SK-N-SH (cell line): ENCODE measurements at regions not wholly inside any gene's neighbourhood (a gene's known extent, or its start where the extent isn't known, plus 50 kb on each side); places are given as distances from the start of the nearest gene placed in this dataset.

Experiments used
- CTCF ChIA-PET: fragments of 300-600, 350-600 bp; formaldehyde crosslinking; extraction: SDS; loops from one replicate; lab custom pipeline; 2021; lab: Yijun Ruan, JAX
- POLR2A ChIA-PET: fragments of 350-600 bp; sonication (Branson Sonifier 250); formaldehyde crosslinking; extraction: SDS; loops from one replicate; lab custom pipeline; 2020; ENCODE audit warnings: antibody characterized with exemption, inconsistent platforms; lab: Yijun Ruan, JAX
- DNase-seq: peaks from one replicate; pipeline ENCODE4 v3.0.0; 2012
- H2AFZ ChIP-seq: fragments of 200-600 bp; sonication (generic); 2 replicates; pipeline ENCODE4 v1.8.1; 2016; ENCODE audit warnings: antibody characterized with exemption, mild to moderate bottlenecking, low read depth
- H3F3A ChIP-seq: fragments of 200-600 bp; sonication (generic); replicated peaks from 2 replicates; pipeline ENCODE3; 2016; ENCODE audit warnings: antibody characterized with exemption, mild to moderate bottlenecking; ENCODE audit not compliant: insufficient read depth
- H3K27ac ChIP-seq, 2 experiments: fragments of 200-500 bp in 1 of 2; fragments of 200-600 bp in 1 of 2; sonication (Bioruptor generic) in 1 of 2; sonication (generic), shearing (Covaris generic) in 1 of 2; 2 replicates each; pipeline versions ENCODE4 v1.5.1 to v1.6.1; 2014 to 2016; ENCODE audit warnings: low read depth in 2 of 2, inconsistent platforms in 1 of 2, low read length in 1 of 2, mild to moderate bottlenecking in 1 of 2, mixed read lengths in 1 of 2
- H3K27me3 ChIP-seq: fragments of 200-600 bp; sonication (generic), shearing (Covaris generic); 2 replicates; pipeline ENCODE4 v1.6.1; 2016; ENCODE audit warnings: mixed run types; ENCODE audit not compliant: insufficient read depth
- H3K36me3 ChIP-seq, 2 experiments: fragments of 200-500 bp in 1 of 2; fragments of 200-600 bp in 1 of 2; sonication (Bioruptor generic) in 1 of 2; sonication (generic) in 1 of 2; replicated peaks in 1 of 2; 2 replicates each; pipeline versions ENCODE3 to v1.5.1; 2014 to 2016; ENCODE audit warnings: low read length in 1 of 2, mild to moderate bottlenecking in 1 of 2; ENCODE audit not compliant: insufficient read depth in 2 of 2, control insufficient read depth in 1 of 2
- H3K4me1 ChIP-seq, 2 experiments: fragments of 200-500 bp in 1 of 2; fragments of 200-600 bp in 1 of 2; sonication (Bioruptor generic) in 1 of 2; sonication (generic), shearing (Covaris generic) in 1 of 2; 2 replicates each; pipeline versions ENCODE4 v1.5.1 to v1.6.1; 2014 to 2016; ENCODE audit warnings: low read depth in 1 of 2, low read length in 1 of 2, mixed run types in 1 of 2; ENCODE audit not compliant: insufficient read depth in 2 of 2, control insufficient read depth in 1 of 2
- H3K4me2 ChIP-seq: fragments of 200-600 bp; sonication (generic), shearing (Covaris generic); 2 replicates; pipeline ENCODE4 v1.6.1; 2017; ENCODE audit warnings: mixed run types
- H3K4me3 ChIP-seq, 2 experiments: fragments of 200-500 bp in 1 of 2; fragments of 200-600 bp in 1 of 2; sonication (Bioruptor generic) in 1 of 2; sonication (generic), shearing (Covaris generic) in 1 of 2; 2 replicates each; pipeline versions ENCODE4 v1.5.1 to v1.8.1; 2014 to 2016; ENCODE audit warnings: low read depth in 2 of 2, inconsistent platforms in 1 of 2, low read length in 1 of 2, mild to moderate bottlenecking in 1 of 2, mixed read lengths in 1 of 2, moderate library complexity in 1 of 2
- H3K79me2 ChIP-seq: fragments of 200-600 bp; sonication (generic); 2 replicates; pipeline ENCODE4 v1.8.1; 2017; ENCODE audit warnings: mild to moderate bottlenecking; ENCODE audit not compliant: insufficient read depth
- H3K9ac ChIP-seq: fragments of 200-600 bp; sonication (generic); 2 replicates; pipeline ENCODE4 v1.6.1; 2017; ENCODE audit warnings: mixed run types
- H3K9me2 ChIP-seq: fragments of 200-600 bp; sonication (generic); 2 replicates; pipeline ENCODE4 v1.6.1; 2017; ENCODE audit warnings: mixed run types
- H3K9me3 ChIP-seq: fragments of 200-600 bp; sonication (generic); 2 replicates; pipeline ENCODE4 v1.6.1; 2017; ENCODE audit warnings: mixed run types, mild to moderate bottlenecking, moderate library complexity
- H4K20me1 ChIP-seq: fragments of 200-600 bp; sonication (generic); 2 replicates; pipeline ENCODE4 v1.6.1; 2017; ENCODE audit warnings: mild to moderate bottlenecking, mixed run types; ENCODE audit not compliant: insufficient read depth
- ELF1 ChIP-seq: IDR thresholded peaks from 2 replicates; pipeline ENCODE4 v1.4.0; 2012
- EP300 ChIP-seq, 2 experiments: IDR thresholded peaks; 2 replicates each; pipeline versions ENCODE4 v1.4.0 to v1.6.1; 2012; ENCODE audit warnings: borderline replicate concordance in 1 of 2, low read depth in 1 of 2, low read length in 1 of 2
- FOSL2 ChIP-seq: IDR thresholded peaks from 2 replicates; pipeline ENCODE4 v1.4.0; 2012; ENCODE audit warnings: low read depth, mild to moderate bottlenecking, moderate library complexity, borderline replicate concordance
- GABPA ChIP-seq: IDR thresholded peaks from 2 replicates; pipeline ENCODE4 v1.4.0; 2012; ENCODE audit warnings: low read depth, mild to moderate bottlenecking
- JUND ChIP-seq: IDR thresholded peaks from 2 replicates; pipeline ENCODE4 v1.4.0; 2012
- MAX ChIP-seq: IDR thresholded peaks from 2 replicates; pipeline ENCODE4 v1.4.0; 2012; ENCODE audit warnings: low read depth
- MXI1 ChIP-seq: IDR thresholded peaks from 2 replicates; pipeline ENCODE4 v1.6.1; 2012; ENCODE audit warnings: mild to moderate bottlenecking, low read depth, low read length, improper control_type of control experiment
- NFIC ChIP-seq: IDR thresholded peaks from 2 replicates; pipeline ENCODE4 v1.4.0; 2012; ENCODE audit warnings: borderline replicate concordance
- RCOR1 ChIP-seq: fragments of 150-350 bp; IDR thresholded peaks from 2 replicates; pipeline ENCODE4 v1.6.1; 2017; ENCODE audit warnings: antibody characterized with exemption, low read length
- REST ChIP-seq: IDR thresholded peaks from 2 replicates; pipeline ENCODE4 v1.6.1; 2012; ENCODE audit warnings: mild to moderate bottlenecking, low read depth, low read length, moderate library complexity
- RFX5 ChIP-seq: IDR thresholded peaks from 2 replicates; pipeline ENCODE4 v1.6.1; 2012; ENCODE audit warnings: mild to moderate bottlenecking, improper control_type of control experiment, low read length
- RXRA ChIP-seq: IDR thresholded peaks from 2 replicates; pipeline ENCODE4 v1.4.0; 2012; ENCODE audit warnings: low read depth, mild to moderate bottlenecking, borderline replicate concordance
- TEAD4 ChIP-seq: IDR thresholded peaks from 2 replicates; pipeline ENCODE4 v1.4.0; 2012; ENCODE audit warnings: mild to moderate bottlenecking, borderline replicate concordance; ENCODE audit not compliant: insufficient read depth
- ZBTB33 ChIP-seq: IDR thresholded peaks from 2 replicates; pipeline ENCODE4 v1.4.0; 2012; ENCODE audit warnings: low read depth, borderline replicate concordance
- WGBS: methylation state at CpG from one replicate; pipeline ENCODE4 v1.1.6; 2017; ENCODE audit warnings: low lambda C conversion rate; 5-methylcytosine and 5-hydroxymethylcytosine counted together
- TF ChIP-seq, protein P1 (sequence below): fragments of 150-350 bp; IDR thresholded peaks from 2 replicates; pipeline ENCODE4 v1.6.1; 2017; ENCODE audit warnings: antibody characterized with exemption, low read length, low read depth, borderline replicate concordance
- TF ChIP-seq, protein P2 (sequence below): IDR thresholded peaks from 2 replicates; pipeline ENCODE4; 2012
- TF ChIP-seq, protein P3 (sequence below): IDR thresholded peaks from 2 replicates; pipeline ENCODE4 v1.4.0; 2012; ENCODE audit warnings: low read depth, borderline replicate concordance
- TF ChIP-seq, protein P4 (sequence below): fragments of 150-350 bp; IDR thresholded peaks from 2 replicates; pipeline ENCODE4 v1.6.1; 2016; ENCODE audit warnings: mild to moderate bottlenecking, low read depth, low read length

DNA sequence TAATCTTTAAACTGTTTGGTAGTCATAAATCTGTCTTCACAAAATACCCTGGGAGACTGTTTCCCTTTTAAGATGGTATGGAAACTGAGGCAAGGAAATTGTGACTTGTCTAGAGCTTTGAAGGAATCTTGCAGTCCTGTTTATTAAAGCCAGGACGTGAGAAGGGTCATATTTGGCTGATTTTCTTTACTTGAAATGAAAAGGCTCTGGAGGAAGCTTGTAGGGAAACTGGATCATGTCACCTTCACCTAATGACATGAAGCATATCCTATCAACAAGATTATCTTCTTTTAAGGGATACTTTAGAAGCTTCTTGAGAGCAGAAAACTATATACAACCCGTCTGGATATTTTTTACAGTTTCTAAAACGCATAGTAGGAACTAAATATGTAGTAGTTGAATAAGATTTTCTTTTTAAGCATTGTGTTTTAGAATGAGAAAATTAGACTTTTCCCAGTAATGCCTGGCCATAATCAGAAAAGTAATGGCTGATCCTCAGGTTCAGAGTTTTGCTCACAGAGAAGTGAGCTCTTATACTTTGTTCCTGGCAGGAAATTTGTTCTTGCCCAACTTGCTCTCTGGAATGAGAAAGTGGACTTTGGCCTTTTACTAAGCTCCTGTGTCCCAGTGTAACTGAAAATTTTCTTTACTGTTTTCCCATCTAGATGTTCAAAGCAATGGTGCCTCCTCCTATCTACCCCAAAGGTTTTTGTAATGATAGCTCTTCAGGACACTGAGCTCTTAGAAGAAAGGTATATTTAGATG is 136.8 kb upstream of the AFF2 start:
- no peak overlapping the region for H2AFZ ChIP-seq
- H3K9me2 ChIP-seq: no peaks in the 10 kb centered on the region
- H3K27ac ChIP-seq: no peak overlapping the region
- CTCF ChIA-PET: no interaction called here
- H3K4me1 ChIP-seq: no peaks in the 10 kb centered on the region
- POLR2A ChIA-PET: no interaction called here
- H3K9ac ChIP-seq: no peak overlapping the region
- H3K9me3 ChIP-seq: no peaks in the 10 kb centered on the region
- no peak for TF ChIP-seq JUND
- TF ChIP-seq NFIC: no peak
- TF ChIP-seq ZBTB33: no peak
- TF ChIP-seq TEAD4: no peak
- no peak for TF ChIP-seq RCOR1
- TF ChIP-seq, protein P1, sequence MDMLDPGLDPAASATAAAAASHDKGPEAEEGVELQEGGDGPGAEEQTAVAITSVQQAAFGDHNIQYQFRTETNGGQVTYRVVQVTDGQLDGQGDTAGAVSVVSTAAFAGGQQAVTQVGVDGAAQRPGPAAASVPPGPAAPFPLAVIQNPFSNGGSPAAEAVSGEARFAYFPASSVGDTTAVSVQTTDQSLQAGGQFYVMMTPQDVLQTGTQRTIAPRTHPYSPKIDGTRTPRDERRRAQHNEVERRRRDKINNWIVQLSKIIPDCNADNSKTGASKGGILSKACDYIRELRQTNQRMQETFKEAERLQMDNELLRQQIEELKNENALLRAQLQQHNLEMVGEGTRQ: no peak
- TF ChIP-seq, protein P2, sequence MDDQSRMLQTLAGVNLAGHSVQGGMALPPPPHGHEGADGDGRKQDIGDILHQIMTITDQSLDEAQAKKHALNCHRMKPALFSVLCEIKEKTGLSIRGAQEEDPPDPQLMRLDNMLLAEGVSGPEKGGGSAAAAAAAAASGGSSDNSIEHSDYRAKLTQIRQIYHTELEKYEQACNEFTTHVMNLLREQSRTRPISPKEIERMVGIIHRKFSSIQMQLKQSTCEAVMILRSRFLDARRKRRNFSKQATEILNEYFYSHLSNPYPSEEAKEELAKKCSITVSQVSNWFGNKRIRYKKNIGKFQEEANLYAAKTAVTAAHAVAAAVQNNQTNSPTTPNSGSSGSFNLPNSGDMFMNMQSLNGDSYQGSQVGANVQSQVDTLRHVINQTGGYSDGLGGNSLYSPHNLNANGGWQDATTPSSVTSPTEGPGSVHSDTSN: no peak
- TF ChIP-seq GABPA: no peak
- TF ChIP-seq, protein P3, sequence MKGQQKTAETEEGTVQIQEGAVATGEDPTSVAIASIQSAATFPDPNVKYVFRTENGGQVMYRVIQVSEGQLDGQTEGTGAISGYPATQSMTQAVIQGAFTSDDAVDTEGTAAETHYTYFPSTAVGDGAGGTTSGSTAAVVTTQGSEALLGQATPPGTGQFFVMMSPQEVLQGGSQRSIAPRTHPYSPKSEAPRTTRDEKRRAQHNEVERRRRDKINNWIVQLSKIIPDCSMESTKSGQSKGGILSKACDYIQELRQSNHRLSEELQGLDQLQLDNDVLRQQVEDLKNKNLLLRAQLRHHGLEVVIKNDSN: no peak
- no peak for TF ChIP-seq RFX5
- no peaks in the 10 kb centered on the region for H4K20me1 ChIP-seq
- H3K27me3 ChIP-seq: no peaks in the 10 kb centered on the region
- no peaks in the 10 kb centered on the region for H3F3A ChIP-seq
- H3K79me2 ChIP-seq: no peaks in the 10 kb centered on the region
- 2% methylated on average over 3 of the region's 3 CpGs for WGBS
- DNase-seq: no peak
- no peaks in the 10 kb centered on the region for H3K36me3 ChIP-seq
- no peak overlapping the region for H3K4me2 ChIP-seq
- H3K4me3 ChIP-seq: no peak overlapping the region

DNA sequence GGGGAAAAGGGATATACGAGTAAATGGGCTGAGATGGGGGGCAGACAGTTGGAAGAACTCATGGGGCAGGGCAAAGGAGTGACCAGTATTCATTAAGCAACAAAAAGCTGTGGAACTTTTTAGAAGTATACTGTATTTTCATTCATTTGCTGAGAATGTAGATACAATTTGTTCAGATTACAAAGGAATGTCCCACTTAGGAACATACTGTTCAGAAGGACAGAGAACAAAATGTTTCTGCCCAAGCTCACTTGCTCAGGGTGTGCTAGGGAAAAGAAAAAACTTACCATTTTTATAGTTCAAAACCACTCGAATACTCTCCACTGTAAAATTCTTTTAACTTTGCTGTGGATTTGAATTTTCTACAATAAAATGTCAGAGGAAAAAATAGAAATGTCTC is 135.2 kb upstream of the AFF2 start:
- ChIA-PET POLR2A (no interaction called here), CTCF (no interaction called here)
- WGBS: 0% methylated on average over 2 of the region's 2 CpGs
- Histone ChIP-seq H3K4me2 (no peak overlapping the region), H3K27me3 (no peaks in the 10 kb centered on the region), H4K20me1 (no peaks in the 10 kb centered on the region), H2AFZ (no peak overlapping the region), H3K9me2 (no peaks in the 10 kb centered on the region), H3K27ac (no peak overlapping the region), H3K9me3 (no peaks in the 10 kb centered on the region), H3K4me1 (no peaks in the 10 kb centered on the region), H3K9ac (no peak overlapping the region), H3K4me3 (no peak overlapping the region), H3K36me3 (no peaks in the 10 kb centered on the region), H3F3A (no peaks in the 10 kb centered on the region), H3K79me2 (no peaks in the 10 kb centered on the region)
- no peak for DNase-seq
- no peak for TF ChIP-seq RCOR1
- TF ChIP-seq ELF1: no peak
- TF ChIP-seq, protein P4, sequence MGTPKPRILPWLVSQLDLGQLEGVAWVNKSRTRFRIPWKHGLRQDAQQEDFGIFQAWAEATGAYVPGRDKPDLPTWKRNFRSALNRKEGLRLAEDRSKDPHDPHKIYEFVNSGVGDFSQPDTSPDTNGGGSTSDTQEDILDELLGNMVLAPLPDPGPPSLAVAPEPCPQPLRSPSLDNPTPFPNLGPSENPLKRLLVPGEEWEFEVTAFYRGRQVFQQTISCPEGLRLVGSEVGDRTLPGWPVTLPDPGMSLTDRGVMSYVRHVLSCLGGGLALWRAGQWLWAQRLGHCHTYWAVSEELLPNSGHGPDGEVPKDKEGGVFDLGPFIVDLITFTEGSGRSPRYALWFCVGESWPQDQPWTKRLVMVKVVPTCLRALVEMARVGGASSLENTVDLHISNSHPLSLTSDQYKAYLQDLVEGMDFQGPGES: no peak
- no peak for TF ChIP-seq REST
- no peak for TF ChIP-seq MXI1
- no peak for TF ChIP-seq MAX
- TF ChIP-seq RXRA: no peak
- TF ChIP-seq FOSL2: no peak
- no peak for TF ChIP-seq EP300 (IDR thresholded peaks at IDR 0.05; ENCODE audit: borderline replicate concordance in 1 of 2, low read depth in 1 of 2, low read length in 1 of 2)
